Left renal cortex interstitium (tissue), 4 donors: ENCODE measurements at regions not wholly inside any gene's neighbourhood (a gene's known extent, or its start where the extent isn't known, plus 50 kb on each side); places are given as distances from the start of the nearest gene placed in this dataset.

ENCODE experiments used
- DNase-seq, 4 donors: peaks; one replicate each; pipeline ENCODE4 v3.0.0-alpha.2; 2013; ENCODE audit warnings: low read depth in 4 of 4, low spot score in 2 of 4, missing footprints in 1 of 4

DNA sequence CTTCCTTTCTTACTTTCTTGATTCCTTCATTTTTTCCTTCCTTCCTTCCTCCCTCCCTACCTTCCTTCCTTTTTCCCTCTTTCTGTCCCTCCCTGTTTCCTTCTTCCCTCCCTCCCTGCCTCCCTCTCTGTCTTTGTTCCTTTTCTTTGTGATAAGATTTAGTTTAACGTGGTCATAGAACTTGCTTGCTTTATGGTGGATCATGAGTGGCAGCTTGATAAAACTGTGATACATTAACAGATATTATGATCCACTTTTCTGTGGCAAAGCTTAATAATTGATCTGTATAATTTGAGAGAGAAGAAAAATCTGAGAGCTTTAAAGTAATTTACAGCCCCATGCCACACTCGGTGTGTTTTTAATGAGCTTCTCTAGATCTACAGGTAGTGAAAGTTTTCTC, 280.5 kb downstream of the RNF144B start:
- DNase-seq: no peak

DNA sequence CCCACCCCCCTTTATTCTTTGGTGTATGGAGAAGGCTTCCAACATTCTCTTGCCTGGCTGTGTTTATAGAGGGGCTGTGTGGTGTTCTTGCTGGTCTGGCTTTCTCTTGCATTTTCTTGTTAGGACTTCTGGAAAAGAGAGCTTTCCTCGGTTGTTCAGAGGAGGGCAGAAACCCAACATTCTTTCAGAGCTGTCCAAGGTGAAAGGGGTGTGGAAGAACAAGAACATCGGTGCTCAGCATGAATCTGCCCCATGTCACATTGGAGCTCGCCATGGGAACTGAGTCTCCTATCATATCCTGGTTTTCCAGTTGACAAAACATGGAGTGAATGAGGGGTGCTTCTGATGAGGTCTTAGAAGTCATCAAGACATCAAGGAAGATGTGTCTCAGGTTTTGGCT, 281.8 kb downstream of the RNF144B start:
- no peak for DNase-seq

DNA sequence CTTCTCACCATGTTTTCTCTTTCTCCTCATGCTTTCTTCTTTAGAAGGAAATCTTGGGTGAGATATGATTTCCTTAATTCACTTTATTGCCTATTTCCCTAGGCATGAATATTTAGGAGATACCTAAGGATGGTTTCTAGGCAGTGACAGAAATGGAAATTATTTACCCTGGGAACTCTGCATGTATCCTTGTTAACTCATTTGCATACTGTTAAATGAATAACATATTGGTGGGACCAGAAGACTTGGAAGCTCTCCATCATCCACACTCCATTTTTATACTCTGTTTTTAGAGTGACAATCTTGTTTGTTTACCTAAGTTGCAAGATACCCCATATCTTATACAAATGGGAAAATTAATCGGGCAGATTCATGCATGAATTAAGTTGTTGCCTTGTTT, 285.7 kb downstream of the RNF144B start:
- no peak for DNase-seq

DNA sequence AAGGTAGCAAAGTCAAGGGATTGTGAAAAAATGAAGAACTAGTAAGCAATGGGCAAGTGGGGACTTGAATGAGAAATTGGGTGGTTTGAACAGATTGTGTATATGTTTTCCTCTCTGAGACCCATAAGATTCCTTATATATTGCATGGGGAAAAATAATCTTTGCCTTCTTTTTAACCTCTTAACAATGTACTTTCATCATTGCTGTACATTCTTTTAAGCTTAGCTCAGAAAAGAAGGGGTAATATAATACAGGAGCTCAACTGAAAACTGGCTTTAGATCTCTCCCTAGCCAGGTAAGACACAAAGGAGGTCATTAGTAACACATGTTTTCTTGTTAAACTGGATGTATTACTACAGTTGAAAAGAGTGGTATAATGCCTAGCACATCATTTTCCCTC, 287.2 kb downstream of the RNF144B start:
- no peak for DNase-seq

DNA sequence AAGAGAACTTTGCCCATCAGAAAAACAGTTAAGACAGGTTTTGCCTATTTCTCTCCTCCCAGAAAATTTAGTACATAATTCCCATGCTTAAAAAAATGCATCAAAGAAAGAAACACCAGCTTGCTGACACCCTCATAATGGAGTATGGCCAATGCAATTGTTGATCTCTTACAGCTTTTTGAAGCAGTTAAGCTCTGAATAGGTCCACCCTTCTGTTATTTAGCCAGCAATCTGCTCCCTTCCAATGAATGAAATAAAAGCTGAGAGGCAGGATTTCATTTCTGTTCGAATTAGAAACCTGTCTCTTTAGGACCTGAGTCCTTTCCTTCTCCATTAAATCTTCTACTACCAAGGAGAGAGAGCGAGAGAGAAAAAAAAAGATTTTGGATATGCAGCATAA, 288.7 kb downstream of the RNF144B start:
- DNase-seq: no peak

DNA sequence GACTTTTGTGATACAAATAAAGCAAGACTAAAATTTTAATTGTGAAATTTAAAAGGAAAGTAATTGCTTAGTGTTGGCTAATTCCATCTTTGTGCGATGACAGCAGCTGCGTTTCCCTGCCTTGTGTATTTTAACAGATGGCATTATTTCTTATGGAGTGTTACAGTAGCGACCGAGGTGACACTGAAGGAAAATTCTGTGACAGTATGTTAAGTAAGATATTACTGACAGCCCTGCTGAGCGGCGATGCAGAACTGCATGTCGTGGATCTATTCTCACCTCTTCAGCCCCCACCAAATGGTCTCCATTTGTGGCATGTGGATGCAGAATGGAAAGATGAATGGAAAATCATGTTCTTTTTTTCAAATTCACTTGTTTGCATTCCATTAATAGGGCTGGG, 289.4 kb downstream of the RNF144B start:
- DNase-seq: no peak

DNA sequence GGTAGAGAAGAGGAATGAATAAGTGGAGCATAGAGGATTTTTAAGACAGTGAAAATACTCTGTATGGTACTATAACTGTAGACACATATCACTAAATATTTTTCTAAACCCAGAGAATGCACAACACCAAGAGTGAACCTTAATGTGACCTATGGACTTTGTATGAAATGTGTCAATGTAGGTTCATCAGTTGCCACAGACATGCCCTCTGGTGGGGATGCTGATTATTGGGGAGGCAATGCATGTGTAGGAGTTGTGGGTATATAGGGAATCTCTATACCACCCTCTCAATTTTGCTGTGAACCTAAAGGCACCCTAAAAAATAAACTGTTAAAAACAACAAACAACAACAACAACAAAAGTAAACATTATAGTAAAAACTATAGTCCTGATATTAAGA, 293.7 kb downstream of the RNF144B start:
- no peak for DNase-seq

DNA sequence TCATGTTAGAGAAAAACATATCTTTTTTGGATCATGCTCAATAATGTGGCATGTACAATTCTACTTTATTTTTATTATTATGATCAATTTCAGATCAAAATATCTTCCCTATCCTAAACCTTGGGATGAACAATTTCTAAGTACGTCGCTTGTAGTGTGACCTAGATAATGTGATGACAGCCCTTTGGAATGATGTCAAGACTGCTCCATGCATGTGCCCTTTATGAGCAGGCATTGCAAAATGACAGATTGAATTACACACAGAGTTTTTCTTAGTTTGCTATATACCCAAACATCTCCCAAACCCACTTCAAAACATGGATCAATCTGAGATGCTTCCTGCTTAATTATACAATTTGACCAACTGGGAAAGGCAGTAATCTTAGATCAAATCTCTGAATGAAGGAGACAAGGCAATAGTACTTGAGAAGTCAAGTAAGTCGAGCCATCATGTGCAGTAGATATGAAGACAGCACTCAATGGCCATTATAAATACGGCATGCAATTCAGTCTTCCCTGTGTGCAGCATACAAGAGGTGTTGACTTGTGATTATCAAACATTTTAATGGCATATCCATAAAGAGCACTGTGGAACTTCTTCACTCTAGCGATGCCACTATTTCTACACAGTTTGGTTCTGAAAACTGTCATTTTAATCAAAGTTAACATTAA, 294.8 kb downstream of the RNF144B start:
- no peak for DNase-seq

DNA sequence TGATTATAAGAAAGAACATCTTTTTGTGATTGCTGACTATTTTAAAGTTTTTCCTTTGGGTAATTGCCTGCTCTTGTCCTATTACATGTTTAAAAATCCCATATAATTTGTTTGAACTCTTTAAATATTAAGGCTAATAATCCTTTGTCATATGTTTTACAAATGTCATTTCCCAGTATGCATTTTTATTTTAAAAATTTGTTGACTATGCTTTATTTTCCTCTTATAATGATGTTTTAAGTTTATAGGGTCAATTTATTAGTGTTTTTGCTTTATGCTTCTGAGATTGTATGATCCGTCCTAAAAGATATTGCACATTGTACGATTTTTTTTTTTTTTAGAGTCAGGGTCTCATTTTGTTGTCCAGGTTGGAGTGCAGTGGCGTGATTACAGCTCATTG, 297.2 kb downstream of the RNF144B start:
- no peak for DNase-seq

DNA sequence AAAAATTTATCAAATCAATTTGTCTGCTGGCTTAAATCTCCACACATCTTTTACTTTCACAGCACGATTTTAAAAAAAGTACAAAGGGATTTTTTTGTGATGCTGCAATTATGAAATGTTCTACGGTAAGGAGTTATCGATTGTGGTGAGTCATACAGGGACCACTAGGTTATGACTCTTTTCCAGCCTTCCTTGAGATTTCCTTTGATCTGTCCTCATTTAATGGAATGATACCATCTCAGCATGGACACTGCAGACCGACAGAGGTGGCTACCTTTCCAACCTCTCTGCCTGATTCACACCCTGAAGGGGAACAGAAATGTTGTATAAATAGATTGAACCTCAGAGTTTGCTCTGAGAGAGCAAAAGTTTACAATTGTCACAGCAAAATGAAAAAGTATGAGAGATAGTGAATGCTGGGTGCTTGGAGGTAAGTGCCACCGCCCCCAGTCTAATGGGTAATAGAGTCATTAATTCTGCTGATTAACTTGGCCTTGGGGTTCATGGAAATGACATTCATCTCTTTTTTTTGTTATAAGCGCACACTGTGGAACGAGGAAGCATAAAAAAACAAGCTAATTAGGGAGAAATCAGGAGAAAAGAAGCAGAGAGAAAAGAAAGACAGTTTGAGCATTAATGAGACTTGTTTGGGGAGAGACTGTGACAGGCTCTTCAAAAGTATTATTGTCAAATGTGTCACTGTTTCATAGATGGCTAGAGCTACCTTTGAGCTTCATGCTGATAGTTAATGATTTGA, 306.0 kb downstream of the RNF144B start:
- DNase-seq: no peak

DNA sequence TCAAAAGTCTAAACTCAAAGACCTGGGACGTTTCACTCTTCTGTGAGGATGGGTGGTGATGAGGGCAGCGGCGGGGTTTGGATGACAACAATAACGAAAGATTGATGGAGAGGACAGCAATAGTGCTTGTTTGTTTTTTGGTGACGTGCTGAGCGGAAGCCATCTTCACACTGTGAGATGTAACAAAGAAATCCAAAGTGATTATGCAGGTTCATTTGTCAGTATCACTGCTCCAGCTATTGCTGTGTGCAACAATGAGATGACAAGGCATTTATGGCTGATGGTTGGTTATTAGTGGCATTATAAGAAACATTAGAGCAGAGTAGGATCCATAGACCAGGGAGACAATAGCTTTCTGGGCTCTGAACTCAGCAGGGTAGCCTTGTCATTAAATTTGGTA, 306.7 kb downstream of the RNF144B start:
- DNase-seq: no peak

DNA sequence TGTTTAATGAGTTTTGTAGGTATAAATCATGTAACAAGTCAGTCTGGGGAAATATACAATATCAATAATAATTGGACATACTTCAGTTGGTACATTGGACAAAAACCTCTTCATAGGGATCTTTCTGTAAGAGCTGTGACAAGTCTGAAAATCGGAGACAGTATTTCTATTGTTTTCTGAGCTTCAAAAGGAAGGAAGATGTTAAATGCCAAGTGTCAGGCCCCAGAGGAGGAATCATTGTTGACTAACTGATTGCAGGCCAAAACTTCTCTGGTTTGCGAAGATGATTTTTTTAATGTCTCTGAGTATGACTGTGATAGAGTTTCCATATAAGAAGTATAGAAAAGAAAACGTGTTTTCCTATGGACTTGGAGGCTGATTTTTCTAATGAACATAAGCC, 316.4 kb downstream of the RNF144B start:
- no peak for DNase-seq

DNA sequence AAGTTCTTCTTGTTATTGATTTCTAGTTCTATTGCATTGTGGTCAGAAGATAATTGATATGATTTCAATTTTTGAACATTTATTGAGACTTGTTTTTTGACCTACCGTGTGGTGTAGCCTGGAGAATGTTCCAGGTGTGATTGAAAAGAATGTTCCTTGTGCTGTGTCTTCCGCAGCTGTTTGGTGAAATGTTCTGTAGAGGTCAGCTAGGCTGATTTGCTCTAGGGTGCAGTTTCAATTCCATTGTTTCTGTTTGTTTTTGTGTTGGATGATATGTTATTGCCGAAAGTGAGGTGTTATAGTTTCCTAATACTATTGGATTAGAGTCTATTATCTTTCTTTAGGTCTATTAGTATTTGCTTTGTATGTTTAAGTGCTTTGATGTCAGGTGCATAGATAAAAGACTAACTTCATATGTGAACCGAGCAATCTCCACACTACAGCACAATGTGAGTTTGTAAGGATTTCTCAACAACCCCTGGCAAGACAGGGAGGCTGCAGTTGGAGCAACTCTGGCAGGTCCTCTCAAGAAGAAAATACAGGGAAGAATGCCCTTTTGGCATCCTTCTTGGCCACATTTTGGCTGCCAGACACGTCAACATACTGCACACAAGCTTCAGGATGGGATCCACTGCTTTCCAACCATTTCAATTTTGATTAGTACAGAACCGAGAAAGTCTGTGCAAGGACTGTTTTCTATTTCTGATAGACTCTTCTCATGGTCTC, 320.7 kb downstream of the RNF144B start:
- no peak for DNase-seq

DNA sequence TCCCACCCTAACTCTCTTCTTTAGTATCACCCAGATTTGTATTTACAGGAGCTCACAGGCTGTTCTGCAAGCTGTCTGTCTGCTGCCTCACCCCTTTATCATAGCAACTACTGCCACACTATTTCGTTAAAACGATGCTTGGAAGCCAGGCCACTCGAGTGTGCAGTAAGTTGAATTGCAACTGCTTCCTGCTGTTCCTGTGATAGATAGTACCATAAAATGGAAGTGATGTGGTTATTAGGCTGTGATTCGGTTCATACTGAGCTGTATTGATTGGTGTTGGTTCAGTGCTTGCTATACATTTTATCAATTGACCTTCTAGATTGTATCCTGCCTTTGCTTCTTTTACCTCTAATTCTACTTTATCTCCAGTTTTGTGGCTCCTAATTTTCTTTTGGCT, 325.4 kb downstream of the RNF144B start:
- no peak for DNase-seq

DNA sequence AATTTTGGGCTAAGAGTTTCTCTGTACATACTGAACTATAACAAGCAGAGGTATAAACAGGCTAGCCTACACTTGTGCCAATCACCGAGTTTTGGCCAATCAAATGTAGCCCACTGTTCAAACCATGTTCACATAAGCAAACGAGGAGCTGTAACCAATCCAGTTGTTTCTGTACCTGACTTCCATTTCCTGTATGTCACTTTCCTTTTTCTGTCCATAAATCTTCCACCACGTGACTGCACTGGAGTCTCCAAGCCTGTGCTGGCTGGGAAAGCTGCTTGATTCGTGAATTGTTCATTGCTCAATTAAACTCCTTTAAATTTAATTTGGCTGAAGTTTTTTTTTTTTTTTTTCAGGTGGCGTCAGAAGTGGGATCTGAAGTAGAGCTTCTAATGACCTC, 332.9 kb downstream of the RNF144B start:
- DNase-seq: no peak

DNA sequence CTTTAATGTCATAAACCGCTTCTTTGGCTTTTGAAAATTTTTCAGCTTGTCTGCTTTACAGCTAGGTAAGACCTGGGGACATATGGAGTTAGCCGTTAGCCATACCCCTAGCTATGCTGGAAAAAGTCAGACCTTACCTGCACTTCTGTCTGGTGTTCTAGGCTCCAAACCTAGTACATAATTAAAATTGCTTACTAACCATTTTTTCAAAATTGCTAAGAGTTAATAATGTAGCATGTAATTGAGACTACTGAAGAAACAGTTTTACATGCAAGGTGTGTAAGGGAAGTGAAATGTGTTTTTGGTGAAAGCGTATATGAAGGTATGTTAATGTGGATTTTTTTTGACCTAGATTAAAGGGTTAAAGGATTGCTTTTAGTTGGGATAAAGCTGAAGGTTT, 336.9 kb downstream of the RNF144B start:
- no peak for DNase-seq

DNA sequence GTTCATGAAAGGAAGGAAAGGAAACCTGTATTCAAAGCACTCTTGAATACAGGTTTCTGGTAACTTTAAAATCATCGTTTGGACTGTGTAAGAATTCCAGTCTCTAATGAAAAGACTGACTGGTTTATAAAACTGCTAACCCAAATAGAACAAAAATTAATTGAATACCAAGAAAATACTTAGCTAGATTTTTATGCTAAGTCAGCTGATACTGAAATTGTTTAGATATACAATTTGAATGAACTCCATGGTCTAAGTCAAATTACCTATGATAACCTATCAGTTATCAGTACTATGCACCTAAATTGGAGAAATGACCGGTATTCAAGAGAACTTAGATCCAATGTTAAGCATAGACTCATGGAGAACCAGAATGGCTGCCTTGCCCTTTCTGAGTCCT, 338.3 kb downstream of the RNF144B start:
- DNase-seq: no peak

DNA sequence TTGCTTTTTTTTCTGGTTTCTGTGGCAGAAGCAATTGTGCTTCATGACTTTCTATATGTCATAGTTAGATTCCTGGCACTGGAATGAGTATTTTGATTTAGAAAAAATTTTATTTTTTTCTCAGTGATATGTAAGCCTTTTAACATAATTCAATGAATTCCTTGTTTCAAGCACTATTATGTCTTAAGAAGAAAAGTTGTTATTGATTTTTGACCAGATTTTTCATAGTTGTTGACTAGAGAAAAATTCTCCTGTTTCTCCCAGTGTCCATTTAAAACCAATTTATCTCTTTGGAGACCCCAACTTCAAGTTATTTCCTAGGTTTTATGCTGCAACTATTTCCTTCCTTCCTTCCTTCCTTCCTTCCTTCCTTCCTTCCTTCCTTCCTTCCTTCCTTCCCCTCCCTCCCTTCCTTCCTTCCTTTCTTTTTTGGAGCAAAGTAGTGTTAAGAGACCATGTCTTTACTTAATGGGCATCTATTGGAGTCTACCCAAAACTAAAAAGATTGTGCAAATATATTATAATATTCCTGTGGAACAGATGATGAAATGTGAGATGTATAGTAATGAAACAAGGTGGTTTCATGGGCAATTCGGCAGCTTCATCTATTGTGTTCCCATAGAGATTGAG, 346.9 kb downstream of the RNF144B start:
- no peak for DNase-seq

DNA sequence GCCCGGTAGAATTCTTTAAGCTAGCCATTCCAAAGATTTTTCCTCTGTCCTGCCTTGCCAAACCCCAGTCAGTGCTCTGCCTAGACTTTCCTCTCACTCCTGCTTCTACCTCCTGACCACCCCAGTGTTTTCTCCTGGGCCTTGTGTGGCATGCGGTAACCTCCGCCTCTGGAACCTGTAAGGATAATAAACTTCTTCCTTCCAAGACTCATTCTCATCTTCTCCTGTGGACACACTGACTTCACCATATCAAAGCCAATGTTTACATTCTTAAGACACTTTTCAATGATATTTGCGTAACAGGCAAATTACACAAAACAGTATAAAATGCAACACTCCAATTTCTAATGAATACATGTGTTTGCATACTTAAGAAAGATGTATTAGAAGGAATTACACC, 354.6 kb downstream of the RNF144B start:
- no peak for DNase-seq

DNA sequence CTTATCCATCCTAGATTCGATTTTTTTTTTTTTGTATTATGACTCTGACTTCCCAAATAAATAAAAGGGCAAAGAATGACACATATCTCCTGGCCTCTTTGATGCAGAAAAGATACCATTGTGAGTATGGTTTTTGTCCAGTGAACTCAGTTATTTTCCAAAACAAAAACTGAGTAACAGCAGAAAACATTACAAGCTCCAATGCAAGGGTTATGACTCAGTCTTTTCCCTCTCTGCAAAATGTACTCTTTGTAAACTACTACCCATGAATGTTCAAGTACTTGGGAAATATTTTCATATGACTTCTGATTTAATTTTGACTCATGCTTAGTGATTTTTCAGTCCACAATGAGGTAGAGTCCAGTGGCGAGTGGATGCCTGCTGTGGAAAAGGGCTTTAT, 355.3 kb downstream of the RNF144B start:
- no peak for DNase-seq

DNA sequence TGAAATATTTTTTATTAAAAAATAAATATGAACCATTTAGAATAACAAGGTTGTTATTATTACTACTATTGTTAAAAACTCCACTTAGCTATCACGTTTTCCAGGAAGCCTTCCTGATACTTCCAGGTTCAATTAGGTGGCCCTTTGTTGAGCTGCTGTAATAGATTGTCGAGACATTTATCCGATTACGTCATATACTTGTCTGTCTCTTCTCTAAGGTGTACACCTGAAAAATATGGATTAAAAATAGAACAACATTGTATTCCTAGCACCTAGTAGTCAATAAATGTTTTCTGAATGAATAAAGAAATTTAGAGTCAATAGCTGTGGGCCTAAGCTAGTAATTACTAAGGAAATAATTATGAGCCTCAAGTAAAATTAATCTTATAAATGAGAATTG, 359.6 kb downstream of the RNF144B start:
- DNase-seq: no peak

DNA sequence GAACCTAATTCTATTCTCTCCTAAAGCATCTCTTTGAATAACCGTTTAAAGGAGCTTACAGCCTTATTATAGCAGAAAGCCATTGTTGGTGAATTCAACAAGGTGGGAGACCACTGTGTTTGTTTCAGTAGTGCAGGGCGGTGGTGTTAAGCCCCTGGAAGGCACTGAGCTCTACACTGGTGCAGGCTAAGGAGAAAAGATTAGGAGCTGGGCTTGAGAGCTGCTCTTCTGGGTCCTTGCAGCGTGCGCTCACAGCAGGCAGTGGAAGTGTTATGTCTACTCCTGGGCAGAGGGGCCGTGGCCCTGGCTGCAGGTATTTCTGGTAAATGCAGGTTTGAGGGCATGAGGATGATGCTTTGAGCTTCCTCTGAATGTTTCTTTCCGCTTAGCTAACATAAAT, 361.2 kb downstream of the RNF144B start:
- no peak for DNase-seq
